Breast epithelium (tissue), 4 donors: ENCODE measurements at regions not wholly inside any gene's neighbourhood (a gene's known extent, or its start where the extent isn't known, plus 50 kb on each side); places are given as distances from the start of the nearest gene placed in this dataset.

ENCODE experiments used
- DNase-seq, 2 donors: peaks; one replicate each; pipeline ENCODE4 v3.0.0-alpha.2; 2019; ENCODE audit warnings: low spot score in 2 of 2
- H3K27ac ChIP-seq, 2 donors: fragments of 200-600 bp; sonication (generic) in 1 of 2; one replicate each; pipeline ENCODE4 v1.5.1; 2016 to 2019; ENCODE audit warnings: mild to moderate bottlenecking in 1 of 2
- H3K27me3 ChIP-seq, 2 donors: fragments of 200-600 bp; sonication (generic) in 1 of 2; one replicate each; pipeline versions ENCODE4 v1.5.1 to v1.6.0; 2017 to 2019; ENCODE audit warnings: control low read depth in 1 of 2, mild to moderate bottlenecking in 1 of 2
- H3K36me3 ChIP-seq: fragments of 200-600 bp; one replicate; pipeline ENCODE4 v1.5.1; 2019
- H3K4me1 ChIP-seq, 2 donors: fragments of 200-600 bp; sonication (generic); one replicate each; pipeline ENCODE4 v1.5.1; 2016 to 2019; ENCODE audit warnings: control low read depth in 1 of 2
- H3K4me3 ChIP-seq, 3 donors: fragments of 200-600 bp; sonication (generic); 1 replicate in 2 of 3; 2 replicates in 1 of 3; pipeline ENCODE4 v1.5.1; 2016 to 2019; ENCODE audit warnings: mild to moderate bottlenecking in 3 of 3, moderate library complexity in 2 of 3
- H3K9me3 ChIP-seq, 2 donors: fragments of 200-600 bp; sonication (generic) in 1 of 2; one replicate each; pipeline ENCODE4 v1.5.1; 2016 to 2019; ENCODE audit warnings: control low read depth in 1 of 2
- CTCF ChIP-seq, 3 donors: fragments of 450-650 bp; IDR thresholded peaks; one replicate each; pipeline ENCODE4 v1.5.1; 2016 to 2017; ENCODE audit warnings: antibody characterized with exemption in 3 of 3, mild to moderate bottlenecking in 3 of 3, moderate library complexity in 3 of 3
- POLR2A ChIP-seq: fragments of 450-650 bp; IDR thresholded peaks from one replicate; pipeline ENCODE4 v1.6.1; 2016; ENCODE audit warnings: antibody characterized with exemption, mild to moderate bottlenecking, moderate library complexity
- POLR2AphosphoS5 ChIP-seq, 3 donors: sonication (generic); formaldehyde crosslinking; IDR thresholded peaks; one replicate each; pipeline ENCODE4 v1.6.1; 2017; ENCODE audit warnings: antibody characterized with exemption in 3 of 3
- intact Hi-C: fragments of 100-400 bp; cut with DNase I; formaldehyde crosslinking; loops from one replicate; pipeline ENCODE4 v1.15.1; 2023; ENCODE audit warnings: low total_unique reads

- intact Hi-C loops = no loop called here
- TF ChIP-seq POLR2AphosphoS5 (IDR thresholded peaks at IDR 0.05) = no peak
- TF ChIP-seq POLR2A = no peak
- TF ChIP-seq CTCF (IDR thresholded peaks at IDR 0.05) = no peak
- Histone ChIP-seq H3K4me3 (no peak overlapping the region), H3K9me3 (no peaks in the 10 kb centered on the region), H3K27ac (no peak overlapping the region), H3K4me1 (no peaks in the 10 kb centered on the region), H3K27me3 (no peaks in the 10 kb centered on the region), H3K36me3 (no peaks in the 10 kb centered on the region)
- no peak for DNase-seq
Observed at GRCh38 chr13:31972453-31972852, 59.1 kb upstream of the FRY start.

GRCh38 chr13:31978021-31978420 lies 53.6 kb upstream of the FRY start:
- intact Hi-C loops = no loop called here
- H3K27ac ChIP-seq = peak overlapping the region in 1 of 2 donors; percentile 39
- no peaks in the 10 kb centered on the region for H3K36me3 ChIP-seq
- no peaks in the 10 kb centered on the region for H3K9me3 ChIP-seq
- TF ChIP-seq POLR2AphosphoS5 (IDR thresholded peaks at IDR 0.05) (no peak), POLR2A (no peak), CTCF (IDR thresholded peaks at IDR 0.05) (no peak)
- peaks cover 0 to 4% of the 10 kb centered on the region in 2 donors for H3K4me1 ChIP-seq
- no peaks in the 10 kb centered on the region for H3K27me3 ChIP-seq
- no peak overlapping the region for H3K4me3 ChIP-seq
- no peak for DNase-seq

- H3K36me3 ChIP-seq = no peaks in the 10 kb centered on the region
- intact Hi-C loops = no loop called here
- DNase-seq = no peak
- H3K9me3 ChIP-seq = no peaks in the 10 kb centered on the region
- TF ChIP-seq POLR2AphosphoS5 (IDR thresholded peaks at IDR 0.05) = no peak
- no peak for TF ChIP-seq POLR2A
- TF ChIP-seq CTCF (IDR thresholded peaks at IDR 0.05) = no peak
- H3K4me1 ChIP-seq = peaks cover 0 to 5% of the 10 kb centered on the region in 2 donors
- H3K4me3 ChIP-seq = no peak overlapping the region
- H3K27me3 ChIP-seq = no peaks in the 10 kb centered on the region
- no peak overlapping the region for H3K27ac ChIP-seq
Observed at GRCh38 chr13:31980830-31981229, 50.7 kb upstream of the FRY start.
